ENCODE measurements at regions not wholly inside any gene's neighbourhood (a gene's known extent, or its start where the extent isn't known, plus 50 kb on each side); places are given as distances from the start of the nearest gene placed in this dataset.

DNA sequence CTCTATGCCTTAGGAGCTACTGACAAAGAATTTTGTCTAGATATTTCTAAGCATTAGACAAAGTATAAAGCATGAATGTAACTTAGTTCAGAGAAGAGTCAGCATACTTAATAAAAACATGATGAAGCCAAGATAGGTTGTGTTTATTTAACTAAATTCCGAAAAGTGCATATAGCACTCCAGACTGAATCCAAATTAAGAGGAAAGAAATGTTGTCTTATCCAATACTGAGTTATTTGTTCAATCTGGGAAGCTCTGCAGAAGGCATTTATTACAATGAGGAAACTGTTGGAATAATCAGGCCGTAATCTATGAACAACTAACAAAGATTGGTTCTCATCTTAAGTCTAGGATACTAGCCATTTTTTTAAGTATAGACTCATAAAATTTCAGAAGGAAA, 100.2 kb downstream of the TNFSF18 start:
- ATAC-seq = no peak
- TF ChIP-seq ARNTL (CRISPR knock-in tag; IDR thresholded peaks at IDR 0.05; ENCODE audit: borderline replicate concordance, low read depth) = no peak
- no peak for TF ChIP-seq RARB (CRISPR knock-in tag; IDR thresholded peaks at IDR 0.05)
- TF ChIP-seq GLIS3 (CRISPR knock-in tag; IDR thresholded peaks at IDR 0.05) = no peak
- TF ChIP-seq ZFP3 (CRISPR knock-in tag; IDR thresholded peaks at IDR 0.05) = no peak
- no peak for TF ChIP-seq ZNF70 (CRISPR knock-in tag; IDR thresholded peaks at IDR 0.05)
- TF ChIP-seq ZFP30 (CRISPR knock-in tag; IDR thresholded peaks at IDR 0.05) = no peak
- TF ChIP-seq ESRRG (CRISPR knock-in tag; IDR thresholded peaks at IDR 0.05) = no peak
- TF ChIP-seq TSHZ2 (CRISPR knock-in tag; IDR thresholded peaks at IDR 0.05) = no peak
- no peak for TF ChIP-seq ZNF565 (CRISPR knock-in tag; conservative IDR thresholded peaks at IDR 0.05; ENCODE audit: low read depth)
- no peak for TF ChIP-seq SNAI2 (CRISPR knock-in tag; IDR thresholded peaks at IDR 0.05)
- TF ChIP-seq, protein P1, sequence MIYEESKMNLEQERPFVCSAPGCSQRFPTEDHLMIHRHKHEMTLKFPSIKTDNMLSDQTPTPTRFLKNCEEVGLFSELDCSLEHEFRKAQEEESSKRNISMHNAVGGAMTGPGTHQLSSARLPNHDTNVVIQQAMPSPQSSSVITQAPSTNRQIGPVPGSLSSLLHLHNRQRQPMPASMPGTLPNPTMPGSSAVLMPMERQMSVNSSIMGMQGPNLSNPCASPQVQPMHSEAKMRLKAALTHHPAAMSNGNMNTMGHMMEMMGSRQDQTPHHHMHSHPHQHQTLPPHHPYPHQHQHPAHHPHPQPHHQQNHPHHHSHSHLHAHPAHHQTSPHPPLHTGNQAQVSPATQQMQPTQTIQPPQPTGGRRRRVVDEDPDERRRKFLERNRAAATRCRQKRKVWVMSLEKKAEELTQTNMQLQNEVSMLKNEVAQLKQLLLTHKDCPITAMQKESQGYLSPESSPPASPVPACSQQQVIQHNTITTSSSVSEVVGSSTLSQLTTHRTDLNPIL (CRISPR knock-in tag; IDR thresholded peaks at IDR 0.05; ENCODE audit: low read depth) = no peak
- TF ChIP-seq ZNF8 (CRISPR knock-in tag; IDR thresholded peaks at IDR 0.05) = no peak
- TF ChIP-seq ZC3H10 (CRISPR knock-in tag; IDR thresholded peaks at IDR 0.05) = no peak

DNA sequence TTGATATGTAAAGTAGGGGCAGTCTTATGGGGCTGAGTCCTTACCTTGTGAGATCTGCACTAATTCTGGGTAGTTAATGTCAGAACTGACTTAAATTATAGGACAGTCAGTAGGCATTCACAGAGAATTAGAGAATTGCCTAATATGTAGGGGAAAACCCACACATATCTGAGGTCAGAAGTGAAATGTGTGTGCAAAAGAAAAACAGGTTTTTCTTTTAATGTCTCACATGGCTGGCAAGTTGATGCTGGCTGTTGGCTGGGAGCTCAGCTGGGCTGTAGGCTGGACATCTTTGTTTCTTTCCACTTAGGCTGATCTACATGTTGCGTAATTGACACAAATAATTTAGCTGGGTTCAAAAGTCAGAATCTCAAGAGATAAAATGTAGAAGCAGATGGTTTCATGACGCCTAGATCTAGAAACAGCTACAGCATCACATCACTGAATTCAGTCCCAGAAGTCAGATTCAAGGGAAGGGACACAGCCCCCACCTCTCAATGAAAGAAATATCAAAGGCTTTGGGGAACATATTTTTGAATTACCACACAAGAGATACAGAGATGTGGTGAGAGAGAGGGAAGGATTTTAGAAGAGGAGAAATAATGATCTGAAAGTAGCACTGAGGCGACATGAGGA, 98.9 kb downstream of the TNFSF18 start:
- TF ChIP-seq ISL1 (CRISPR knock-in tag; IDR thresholded peaks at IDR 0.05) (no peak), ESRRG (CRISPR knock-in tag; IDR thresholded peaks at IDR 0.05) (no peak), CSDC2 (CRISPR knock-in tag; IDR thresholded peaks at IDR 0.05) (no peak), TCF4 (CRISPR knock-in tag; IDR thresholded peaks at IDR 0.05; ENCODE audit: borderline replicate concordance) (no peak), ZNF565 (CRISPR knock-in tag; conservative IDR thresholded peaks at IDR 0.05; ENCODE audit: low read depth) (no peak), BACH2 (CRISPR knock-in tag; IDR thresholded peaks at IDR 0.05; ENCODE audit: borderline replicate concordance) (no peak), ARNTL (CRISPR knock-in tag; IDR thresholded peaks at IDR 0.05; ENCODE audit: borderline replicate concordance, low read depth) (no peak), ZNF70 (CRISPR knock-in tag; IDR thresholded peaks at IDR 0.05) (no peak), ZC3H10 (CRISPR knock-in tag; IDR thresholded peaks at IDR 0.05) (no peak), ZNF8 (CRISPR knock-in tag; IDR thresholded peaks at IDR 0.05) (no peak), TSHZ2 (CRISPR knock-in tag; IDR thresholded peaks at IDR 0.05) (no peak), SNAI2 (CRISPR knock-in tag; IDR thresholded peaks at IDR 0.05) (no peak)
- TF ChIP-seq, protein P2, sequence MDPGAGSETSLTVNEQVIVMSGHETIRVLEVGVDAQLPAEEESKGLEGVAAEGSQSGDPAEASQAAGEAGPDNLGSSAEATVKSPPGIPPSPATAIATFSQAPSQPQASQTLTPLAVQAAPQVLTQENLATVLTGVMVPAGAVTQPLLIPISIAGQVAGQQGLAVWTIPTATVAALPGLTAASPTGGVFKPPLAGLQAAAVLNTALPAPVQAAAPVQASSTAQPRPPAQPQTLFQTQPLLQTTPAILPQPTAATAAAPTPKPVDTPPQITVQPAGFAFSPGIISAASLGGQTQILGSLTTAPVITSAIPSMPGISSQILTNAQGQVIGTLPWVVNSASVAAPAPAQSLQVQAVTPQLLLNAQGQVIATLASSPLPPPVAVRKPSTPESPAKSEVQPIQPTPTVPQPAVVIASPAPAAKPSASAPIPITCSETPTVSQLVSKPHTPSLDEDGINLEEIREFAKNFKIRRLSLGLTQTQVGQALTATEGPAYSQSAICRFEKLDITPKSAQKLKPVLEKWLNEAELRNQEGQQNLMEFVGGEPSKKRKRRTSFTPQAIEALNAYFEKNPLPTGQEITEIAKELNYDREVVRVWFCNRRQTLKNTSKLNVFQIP (CRISPR knock-in tag; IDR thresholded peaks at IDR 0.05; ENCODE audit: borderline replicate concordance, low read depth) = no peak
- ATAC-seq = no peak

GRCh38 chr1:172952516-172952915, 98.2 kb downstream of the TNFSF18 start:
- no peak for ATAC-seq
- no peak for TF ChIP-seq ZNF70 (CRISPR knock-in tag; IDR thresholded peaks at IDR 0.05)
- no peak for TF ChIP-seq PATZ1 (CRISPR knock-in tag; IDR thresholded peaks at IDR 0.05; ENCODE audit: borderline replicate concordance)
- no peak for TF ChIP-seq SNAI2 (CRISPR knock-in tag; IDR thresholded peaks at IDR 0.05)
- TF ChIP-seq ZNF565 (CRISPR knock-in tag; conservative IDR thresholded peaks at IDR 0.05; ENCODE audit: low read depth) = no peak
- no peak for TF ChIP-seq ZC3H10 (CRISPR knock-in tag; IDR thresholded peaks at IDR 0.05)
- no peak for TF ChIP-seq ZFP30 (CRISPR knock-in tag; IDR thresholded peaks at IDR 0.05)
- no peak for TF ChIP-seq TSHZ2 (CRISPR knock-in tag; IDR thresholded peaks at IDR 0.05)
- TF ChIP-seq OSR1 (CRISPR knock-in tag; IDR thresholded peaks at IDR 0.05) = no peak
- no peak for TF ChIP-seq ZFP3 (CRISPR knock-in tag; IDR thresholded peaks at IDR 0.05)
- TF ChIP-seq TCF4 (CRISPR knock-in tag; IDR thresholded peaks at IDR 0.05; ENCODE audit: borderline replicate concordance) = no peak
- no peak for TF ChIP-seq ESRRG (CRISPR knock-in tag; IDR thresholded peaks at IDR 0.05)
- no peak for TF ChIP-seq GLIS3 (CRISPR knock-in tag; IDR thresholded peaks at IDR 0.05)
- no peak for TF ChIP-seq PPARA (CRISPR knock-in tag; IDR thresholded peaks at IDR 0.05; ENCODE audit: borderline replicate concordance)
